ENCODE measurements at regions not wholly inside any gene's neighbourhood (a gene's known extent, or its start where the extent isn't known, plus 50 kb on each side); places are given as distances from the start of the nearest gene placed in this dataset.

DNA sequence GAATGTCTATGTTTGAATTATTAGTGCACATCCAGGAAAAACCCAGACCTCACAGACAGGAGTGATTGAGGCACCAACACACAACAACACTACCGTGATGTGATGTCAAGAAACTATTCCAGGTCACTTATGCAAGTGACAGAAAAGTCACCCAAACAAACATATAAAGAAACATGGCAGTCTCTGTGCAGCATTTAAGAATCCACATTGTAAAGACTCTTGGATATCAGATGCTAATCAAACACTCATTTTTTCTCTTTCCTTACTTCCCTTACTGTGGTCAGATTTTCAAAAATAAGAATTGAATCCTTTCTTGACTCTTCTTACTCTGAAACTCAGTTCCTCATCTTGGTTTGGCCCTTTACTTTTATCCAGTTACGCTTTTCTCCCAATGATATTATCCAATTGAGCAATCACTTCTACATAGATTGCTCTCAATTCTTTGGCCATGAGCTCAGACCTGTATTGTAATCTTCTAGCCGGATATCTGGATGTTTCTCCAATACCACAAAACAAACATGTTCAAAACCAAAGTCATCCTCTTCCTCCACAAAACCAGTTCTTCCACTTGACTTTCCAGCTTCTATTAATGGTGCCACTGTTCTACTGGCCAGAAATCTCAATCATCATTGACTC lies 115.4 kb downstream of the DUSP6 start:
- Mint-ChIP-seq H3K9me3 (ENCODE audit: unreplicated experiment) (peaks cover 12% of the 10 kb centered on the region), H3K27me3 (ENCODE audit: insufficient read depth, unreplicated experiment) (no peaks in the 10 kb centered on the region), H3K4me1 (ENCODE audit: low read depth, unreplicated experiment) (peaks cover 22% of the 10 kb centered on the region), H3K27ac (ENCODE audit: unreplicated experiment) (no peak overlapping the region), H3K4me3 (ENCODE audit: unreplicated experiment) (no peak overlapping the region), H3K36me3 (ENCODE audit: insufficient read depth, unreplicated experiment) (no peaks in the 10 kb centered on the region)
- Histone ChIP-seq H3K9me3 (peaks cover 5% of the 10 kb centered on the region; the same call in 1 of the 2 replicates), H3K27me3 (replicated peaks; ENCODE audit: control insufficient read depth, insufficient read depth, low read length) (no peaks in the 10 kb centered on the region), H3K4me1 (peaks cover 11% of the 10 kb centered on the region; the same call in 1 of the 2 replicates), H3K4me3 (ENCODE audit: low read depth, low read length) (no peak overlapping the region), H3K36me3 (ENCODE audit: control insufficient read depth, insufficient read depth, low read length) (no peaks in the 10 kb centered on the region)
- TF ChIP-seq CTCF (IDR thresholded peaks at IDR 0.05; ENCODE audit: insufficient read depth in 1 of 2, low read depth in 1 of 2, low read length in 1 of 2, severe bottlenecking in 1 of 2, unreplicated experiment in 1 of 2) = no peak
- ChIA-PET POLR2A (no interaction called here), CTCF (no interaction called here)
- BruUV-seq (replicated peaks) = no TSS peak
- no peak for DNase-seq
- intact Hi-C loops (cut with micrococcal nuclease; ENCODE audit: unreplicated experiment) = no loop called here

GRCh38 chr12:89236237-89236636 lies 116.1 kb downstream of the DUSP6 start:
- no peak overlapping the region for H3K27ac Mint-ChIP-seq (ENCODE audit: unreplicated experiment)
- no peak for DNase-seq
- no peak for TF ChIP-seq CTCF (IDR thresholded peaks at IDR 0.05; ENCODE audit: insufficient read depth in 1 of 2, low read depth in 1 of 2, low read length in 1 of 2, severe bottlenecking in 1 of 2, unreplicated experiment in 1 of 2)
- H3K4me3 Mint-ChIP-seq (ENCODE audit: unreplicated experiment) = no peak overlapping the region
- CTCF ChIA-PET = no interaction called here
- Histone ChIP-seq H3K9me3 (peaks cover 1% of the 10 kb centered on the region; the same call in 1 of the 2 replicates), H3K4me3 (ENCODE audit: low read depth, low read length) (no peak overlapping the region), H3K4me1 (peaks cover 11% of the 10 kb centered on the region; the same call in 1 of the 2 replicates), H3K27me3 (replicated peaks; ENCODE audit: control insufficient read depth, insufficient read depth, low read length) (no peaks in the 10 kb centered on the region), H3K36me3 (ENCODE audit: control insufficient read depth, insufficient read depth, low read length) (no peaks in the 10 kb centered on the region)
- peaks cover 12% of the 10 kb centered on the region for H3K9me3 Mint-ChIP-seq (ENCODE audit: unreplicated experiment)
- H3K27me3 Mint-ChIP-seq (ENCODE audit: insufficient read depth, unreplicated experiment) = no peaks in the 10 kb centered on the region
- POLR2A ChIA-PET = no interaction called here
- BruUV-seq (replicated peaks) = no TSS peak
- intact Hi-C loops (cut with micrococcal nuclease; ENCODE audit: unreplicated experiment) = no loop called here
- H3K4me1 Mint-ChIP-seq (ENCODE audit: low read depth, unreplicated experiment) = peaks cover 22% of the 10 kb centered on the region
- no peaks in the 10 kb centered on the region for H3K36me3 Mint-ChIP-seq (ENCODE audit: insufficient read depth, unreplicated experiment)

GRCh38 chr12:89235189-89235993 lies 116.9 kb downstream of the DUSP6 start:
- no peak overlapping the region for H3K4me3 Mint-ChIP-seq (ENCODE audit: unreplicated experiment)
- Histone ChIP-seq H3K27me3 (replicated peaks; ENCODE audit: control insufficient read depth, insufficient read depth, low read length) (no peaks in the 10 kb centered on the region), H3K9me3 (no peaks in the 10 kb centered on the region), H3K4me1 (peaks cover 11% of the 10 kb centered on the region; the same call in 1 of the 2 replicates), H3K36me3 (ENCODE audit: control insufficient read depth, insufficient read depth, low read length) (no peaks in the 10 kb centered on the region), H3K4me3 (ENCODE audit: low read depth, low read length) (no peak overlapping the region)
- no TSS peak for BruUV-seq (replicated peaks)
- H3K27me3 Mint-ChIP-seq (ENCODE audit: insufficient read depth, unreplicated experiment) = no peaks in the 10 kb centered on the region
- H3K4me1 Mint-ChIP-seq (ENCODE audit: low read depth, unreplicated experiment) = peaks cover 22% of the 10 kb centered on the region
- no peak overlapping the region for H3K27ac Mint-ChIP-seq (ENCODE audit: unreplicated experiment)
- TF ChIP-seq CTCF (IDR thresholded peaks at IDR 0.05; ENCODE audit: insufficient read depth in 1 of 2, low read depth in 1 of 2, low read length in 1 of 2, severe bottlenecking in 1 of 2, unreplicated experiment in 1 of 2) = no peak
- CTCF ChIA-PET = no interaction called here
- POLR2A ChIA-PET = no interaction called here
- DNase-seq = no peak
- peaks cover 12% of the 10 kb centered on the region for H3K9me3 Mint-ChIP-seq (ENCODE audit: unreplicated experiment)
- no peaks in the 10 kb centered on the region for H3K36me3 Mint-ChIP-seq (ENCODE audit: insufficient read depth, unreplicated experiment)
- intact Hi-C loops (cut with micrococcal nuclease; ENCODE audit: unreplicated experiment) = no loop called here

Measured in Caco-2 (cell line).